Caco-2 (cell line): ENCODE measurements at regions not wholly inside any gene's neighbourhood (a gene's known extent, or its start where the extent isn't known, plus 50 kb on each side); places are given as distances from the start of the nearest gene placed in this dataset.

Source experiments
- BruUV-seq: library from RNA; stranded (reverse); fragments of 400-500 nt; replicated peaks from 2 replicates; lab custom pipeline; 2021; lab: Mats Ljungman, UMichigan
- CTCF ChIA-PET: fragments of 300-600 bp; sonication (Branson Sonifier 250); formaldehyde crosslinking; loops from one replicate; lab custom pipeline; 2022; ENCODE audit warnings: antibody characterized with exemption; lab: Charles Lee
- POLR2A ChIA-PET: fragments of 300-600 bp; sonication (Branson Sonifier 250); formaldehyde crosslinking; loops from one replicate; lab custom pipeline; 2022; ENCODE audit warnings: antibody characterized with exemption; lab: Charles Lee
- DNase-seq, 2 experiments: peaks; one replicate each; pipeline versions ENCODE4 v3.0.0 to v3.0.0-alpha.2; 2020 to 2022
- H3K27me3 ChIP-seq: replicated peaks from 2 replicates; pipeline ENCODE4 v1.6.0; 2011; ENCODE audit warnings: low read length; ENCODE audit not compliant: control insufficient read depth, insufficient read depth
- H3K36me3 ChIP-seq: 2 replicates; pipeline ENCODE4 v1.5.1; 2011; ENCODE audit warnings: low read length; ENCODE audit not compliant: control insufficient read depth, insufficient read depth
- H3K4me1 ChIP-seq: fragments of 250-450 bp; sonication (Bioruptor Pico); 2 replicates; pipeline ENCODE4 v1.5.1; 2020; ENCODE audit warnings: mild to moderate bottlenecking
- H3K4me3 ChIP-seq: 2 replicates; pipeline ENCODE4 v1.5.1; 2011; ENCODE audit warnings: low read depth, mild to moderate bottlenecking, control low read depth, low read length
- H3K9me3 ChIP-seq: fragments of 250-450 bp; sonication (Bioruptor Pico); 2 replicates; pipeline ENCODE4 v1.5.1; 2020; ENCODE audit warnings: mild to moderate bottlenecking, moderate library complexity
- H3K27ac Mint-ChIP-seq: one replicate; pipeline ENCODE4 v1.8.0; 2022; ENCODE audit warnings: mixed read lengths; ENCODE audit not compliant: unreplicated experiment
- H3K27me3 Mint-ChIP-seq: one replicate; pipeline ENCODE4 v1.8.0; 2022; ENCODE audit warnings: mixed read lengths; ENCODE audit not compliant: insufficient read depth, unreplicated experiment
- H3K36me3 Mint-ChIP-seq: one replicate; pipeline ENCODE4 v1.8.0; 2022; ENCODE audit warnings: mild to moderate bottlenecking, mixed read lengths; ENCODE audit not compliant: insufficient read depth, unreplicated experiment
- H3K4me1 Mint-ChIP-seq: one replicate; pipeline ENCODE4 v1.8.0; 2022; ENCODE audit warnings: low read depth, mixed read lengths; ENCODE audit not compliant: unreplicated experiment
- H3K4me3 Mint-ChIP-seq: one replicate; pipeline ENCODE4 v1.8.0; 2022; ENCODE audit warnings: mild to moderate bottlenecking, moderate library complexity, mixed read lengths; ENCODE audit not compliant: unreplicated experiment
- H3K9me3 Mint-ChIP-seq: one replicate; pipeline ENCODE4 v1.8.0; 2022; ENCODE audit warnings: mixed read lengths; ENCODE audit not compliant: unreplicated experiment
- CTCF ChIP-seq, 2 experiments: fragments of 200-600 bp in 1 of 2; IDR thresholded peaks; 1 replicate in 1 of 2; 2 replicates in 1 of 2; pipeline versions ENCODE4 v1.5.1 to v1.8.0; 2011 to 2022; ENCODE audit warnings: antibody characterized with exemption in 1 of 2, control low read depth in 1 of 2, inconsistent platforms in 1 of 2, low read depth in 1 of 2, low read length in 1 of 2, mild to moderate bottlenecking in 1 of 2, moderate library complexity in 1 of 2; ENCODE audit not compliant: insufficient read depth in 1 of 2, severe bottlenecking in 1 of 2, unreplicated experiment in 1 of 2
- intact Hi-C: fragments of 100-400 bp; cut with micrococcal nuclease; formaldehyde crosslinking; loops from one replicate; pipeline ENCODE4 v1.10.0; 2022; ENCODE audit not compliant: unreplicated experiment

- Histone ChIP-seq H3K27me3 (no peaks in the 10 kb centered on the region), H3K36me3 (no peaks in the 10 kb centered on the region), H3K4me1 (no peaks in the 10 kb centered on the region), H3K9me3 (no peaks in the 10 kb centered on the region), H3K4me3 (no peak overlapping the region)
- ChIA-PET POLR2A (no interaction called here), CTCF (no interaction called here)
- no peaks in the 10 kb centered on the region for H3K36me3 Mint-ChIP-seq
- intact Hi-C loops: no loop called here
- DNase-seq: no peak
- H3K27me3 Mint-ChIP-seq: no peaks in the 10 kb centered on the region
- H3K9me3 Mint-ChIP-seq: no peaks in the 10 kb centered on the region
- no peak overlapping the region for H3K27ac Mint-ChIP-seq
- H3K4me3 Mint-ChIP-seq: no peak overlapping the region
- TF ChIP-seq CTCF (IDR thresholded peaks at IDR 0.05; ENCODE audit: insufficient read depth in 1 of 2, low read depth in 1 of 2, low read length in 1 of 2, severe bottlenecking in 1 of 2, unreplicated experiment in 1 of 2): no peak
- no peaks in the 10 kb centered on the region for H3K4me1 Mint-ChIP-seq
- no TSS peak for BruUV-seq
These were observed 156.5 kb upstream of the WSCD1 start for GRCh38 chr17:5913641-5914040.

- no peak for DNase-seq
- H3K4me1 Mint-ChIP-seq: no peaks in the 10 kb centered on the region
- no peaks in the 10 kb centered on the region for H3K27me3 Mint-ChIP-seq
These were observed 154.8 kb upstream of the WSCD1 start for GRCh38 chr17:5915337-5915736.

DNA sequence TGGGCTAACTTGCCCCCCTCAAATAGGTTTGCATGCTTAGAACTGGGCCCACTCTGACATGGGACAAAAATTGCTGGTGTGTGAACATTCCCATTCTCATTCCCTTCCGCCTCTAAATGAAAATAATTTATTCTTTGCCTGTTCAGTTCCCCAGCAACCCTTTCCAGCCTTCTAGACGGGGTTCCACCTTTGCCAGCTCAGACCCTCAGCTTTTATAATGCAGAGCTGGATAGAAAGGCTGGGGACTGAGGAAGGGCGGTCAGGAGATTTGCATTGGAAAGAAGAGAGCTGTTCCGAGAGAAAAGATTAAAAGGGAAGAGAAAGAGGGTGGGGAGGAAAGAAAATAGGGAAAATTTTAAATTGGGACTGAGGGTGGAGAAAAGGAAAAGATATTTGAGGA is 151.1 kb upstream of the WSCD1 start:
- H3K9me3 Mint-ChIP-seq: no peaks in the 10 kb centered on the region
- no peaks in the 10 kb centered on the region for H3K27me3 ChIP-seq
- DNase-seq: no peak
- no peak for TF ChIP-seq CTCF (IDR thresholded peaks at IDR 0.05; ENCODE audit: insufficient read depth in 1 of 2, low read depth in 1 of 2, low read length in 1 of 2, severe bottlenecking in 1 of 2, unreplicated experiment in 1 of 2)
- H3K9me3 ChIP-seq: no peaks in the 10 kb centered on the region
- no TSS peak for BruUV-seq
- H3K4me1 ChIP-seq: no peaks in the 10 kb centered on the region
- no peak overlapping the region for H3K4me3 ChIP-seq
- no peaks in the 10 kb centered on the region for H3K36me3 Mint-ChIP-seq
- H3K36me3 ChIP-seq: no peaks in the 10 kb centered on the region
- no peak overlapping the region for H3K27ac Mint-ChIP-seq
- H3K4me3 Mint-ChIP-seq: no peak overlapping the region
- POLR2A ChIA-PET: no interaction called here
- H3K4me1 Mint-ChIP-seq: no peaks in the 10 kb centered on the region
- no peaks in the 10 kb centered on the region for H3K27me3 Mint-ChIP-seq
- intact Hi-C loops: no loop called here
- CTCF ChIA-PET: no interaction called here

More at GRCh38 chr17:5915337-5915736, 154.8 kb upstream of the WSCD1 start:
- no peaks in the 10 kb centered on the region for H3K36me3 Mint-ChIP-seq
- no peak overlapping the region for H3K27ac Mint-ChIP-seq
- BruUV-seq: no TSS peak
- H3K4me1 ChIP-seq: no peaks in the 10 kb centered on the region
- intact Hi-C loops: no loop called here
- TF ChIP-seq CTCF (IDR thresholded peaks at IDR 0.05; ENCODE audit: insufficient read depth in 1 of 2, low read depth in 1 of 2, low read length in 1 of 2, severe bottlenecking in 1 of 2, unreplicated experiment in 1 of 2): no peak
- H3K4me3 Mint-ChIP-seq: no peak overlapping the region
- H3K27me3 ChIP-seq: no peaks in the 10 kb centered on the region
- no peaks in the 10 kb centered on the region for H3K9me3 Mint-ChIP-seq
- ChIA-PET POLR2A (no interaction called here), CTCF (no interaction called here)
- no peak overlapping the region for H3K4me3 ChIP-seq
- no peaks in the 10 kb centered on the region for H3K9me3 ChIP-seq
- no peaks in the 10 kb centered on the region for H3K36me3 ChIP-seq
